Endodermal cell (in vitro differentiated cells): ENCODE measurements at regions not wholly inside any gene's neighbourhood (a gene's known extent, or its start where the extent isn't known, plus 50 kb on each side); places are given as distances from the start of the nearest gene placed in this dataset.

ENCODE experiments used
- DNase-seq: peaks from one replicate; pipeline ENCODE4 v3.0.0-alpha.2; 2017
- H3K27ac ChIP-seq: 2 replicates; pipeline ENCODE4 v1.5.1; 2013; ENCODE audit warnings: mild to moderate bottlenecking, low read depth, low read length, moderate library complexity
- H3K27me3 ChIP-seq: 2 replicates; pipeline ENCODE4 v1.6.1; 2013; ENCODE audit warnings: mild to moderate bottlenecking, low read length, moderate library complexity; ENCODE audit not compliant: insufficient read depth, control insufficient read depth, poor library complexity, severe bottlenecking
- H3K36me3 ChIP-seq: 2 replicates; pipeline ENCODE4 v1.7.0; 2013; ENCODE audit warnings: mild to moderate bottlenecking, low read length, moderate library complexity; ENCODE audit not compliant: control insufficient read depth, insufficient read depth
- H3K4me1 ChIP-seq: one replicate; pipeline ENCODE4 v1.7.0; 2013; ENCODE audit warnings: low read length; ENCODE audit not compliant: control insufficient read depth, insufficient read depth
- H3K4me3 ChIP-seq: 2 replicates; pipeline ENCODE4 v1.5.1; 2013; ENCODE audit warnings: mild to moderate bottlenecking, low read length, moderate library complexity
- H3K9ac ChIP-seq: 2 replicates; pipeline ENCODE4 v1.6.1; 2013; ENCODE audit warnings: mild to moderate bottlenecking, low read length, moderate library complexity; ENCODE audit not compliant: poor library complexity, severe bottlenecking; ENCODE audit errors: extremely low read depth
- H3K9me3 ChIP-seq: 2 replicates; pipeline ENCODE4 v1.6.1; 2013; ENCODE audit warnings: mild to moderate bottlenecking, low read length, moderate library complexity; ENCODE audit not compliant: control insufficient read depth
- H3K27ac Mint-ChIP-seq: 2 replicates; pipeline ENCODE4 v1.8.0; 2020; ENCODE audit warnings: mixed read lengths
- H3K27me3 Mint-ChIP-seq: 2 replicates; pipeline ENCODE4 v1.8.0; 2021; ENCODE audit warnings: mild to moderate bottlenecking, mixed read lengths; ENCODE audit not compliant: insufficient read depth
- H3K36me3 Mint-ChIP-seq: 2 replicates; pipeline ENCODE4 v1.8.0; 2020; ENCODE audit warnings: low read depth, mixed read lengths
- H3K4me1 Mint-ChIP-seq: 2 replicates; pipeline ENCODE4 v1.8.0; 2020; ENCODE audit warnings: mixed read lengths
- H3K4me3 Mint-ChIP-seq: 2 replicates; pipeline ENCODE4 v1.8.0; 2020; ENCODE audit warnings: mild to moderate bottlenecking, moderate library complexity, mixed read lengths
- H3K9me3 Mint-ChIP-seq: 2 replicates; pipeline ENCODE4 v1.8.0; 2020; ENCODE audit warnings: mild to moderate bottlenecking, mixed read lengths
- CTCF ChIP-seq: fragments of 200-600 bp; sonication (generic); conservative IDR thresholded peaks from 2 replicates; pipeline ENCODE4 v1.5.0; 2021; ENCODE audit warnings: antibody characterized with exemption, mild to moderate bottlenecking
- WGBS, 2 experiments: methylation state at CpG; one replicate each; pipeline versions ENCODE4 v1.1.5 to v1.1.7; 2013; ENCODE audit warnings: missing lambda C conversion rate in 2 of 2, mixed read lengths in 1 of 2; ENCODE audit not compliant: insufficient coverage in 1 of 2, insufficient read length in 1 of 2; 5-methylcytosine and 5-hydroxymethylcytosine counted together

- H3K9ac ChIP-seq: no peak overlapping the region
- TF ChIP-seq CTCF: no peak
- 92 to 100% methylated on average over 2 of the region's 2 CpGs for WGBS, 2 experiments
- no peak overlapping the region for H3K27ac Mint-ChIP-seq
- no peaks in the 10 kb centered on the region for H3K36me3 ChIP-seq
- DNase-seq: no peak
- H3K4me3 ChIP-seq: no peak overlapping the region
- H3K9me3 ChIP-seq: no peaks in the 10 kb centered on the region
- no peaks in the 10 kb centered on the region for H3K36me3 Mint-ChIP-seq
- H3K27ac ChIP-seq: no peak overlapping the region
- H3K4me3 Mint-ChIP-seq: no peak overlapping the region
- no peaks in the 10 kb centered on the region for H3K9me3 Mint-ChIP-seq
- H3K27me3 Mint-ChIP-seq: peaks cover 3% of the 10 kb centered on the region
- no peaks in the 10 kb centered on the region for H3K4me1 Mint-ChIP-seq
- H3K4me1 ChIP-seq: no peaks in the 10 kb centered on the region
- H3K27me3 ChIP-seq: peaks cover 8% of the 10 kb centered on the region
Measured at GRCh38 chr9:108467161-108467560, 388.6 kb downstream of the ACTL7B start.

GRCh38 chr9:108466304-108466703 is 389.5 kb downstream of the ACTL7B start:
- H3K9me3 ChIP-seq: no peaks in the 10 kb centered on the region
- DNase-seq: no peak
- H3K27ac ChIP-seq: no peak overlapping the region
- no peak overlapping the region for H3K9ac ChIP-seq
- Mint-ChIP-seq H3K4me3 (no peak overlapping the region), H3K9me3 (no peaks in the 10 kb centered on the region), H3K4me1 (no peaks in the 10 kb centered on the region), H3K27me3 (peaks cover 3% of the 10 kb centered on the region), H3K27ac (no peak overlapping the region), H3K36me3 (no peaks in the 10 kb centered on the region)
- H3K4me1 ChIP-seq: no peaks in the 10 kb centered on the region
- no peak overlapping the region for H3K4me3 ChIP-seq
- H3K27me3 ChIP-seq: peaks cover 8% of the 10 kb centered on the region
- H3K36me3 ChIP-seq: no peaks in the 10 kb centered on the region
- 92 to 100% methylated on average over 2 of the region's 2 CpGs for WGBS, 2 experiments
- no peak for TF ChIP-seq CTCF

GRCh38 chr9:108463932-108464606 is 391.7 kb downstream of the ACTL7B start:
- no peaks in the 10 kb centered on the region for H3K36me3 Mint-ChIP-seq
- Histone ChIP-seq H3K4me3 (no peak overlapping the region), H3K9ac (no peak overlapping the region), H3K36me3 (no peaks in the 10 kb centered on the region), H3K9me3 (no peaks in the 10 kb centered on the region), H3K27me3 (peaks cover 8% of the 10 kb centered on the region), H3K4me1 (no peaks in the 10 kb centered on the region), H3K27ac (no peak overlapping the region)
- H3K4me1 Mint-ChIP-seq: no peaks in the 10 kb centered on the region
- WGBS, 2 experiments: 81% methylated on average over 3 of the region's 3 CpGs; no CpG with 5 or more reads in 1 of the 2 experiments
- H3K27ac Mint-ChIP-seq: no peak overlapping the region
- no peak overlapping the region for H3K4me3 Mint-ChIP-seq
- H3K27me3 Mint-ChIP-seq: peaks cover 9% of the 10 kb centered on the region
- no peak for TF ChIP-seq CTCF
- DNase-seq: no peak
- H3K9me3 Mint-ChIP-seq: no peaks in the 10 kb centered on the region
